GM20000 (cell line): ENCODE measurements at regions not wholly inside any gene's neighbourhood (a gene's known extent, or its start where the extent isn't known, plus 50 kb on each side); places are given as distances from the start of the nearest gene placed in this dataset.

ENCODE experiments used
- DNase-seq: peaks from one replicate; pipeline ENCODE4 v3.0.0; 2012; ENCODE audit warnings: low spot score
- CTCF ChIP-seq: IDR thresholded peaks from 2 replicates; pipeline ENCODE4 v1.5.1; 2012; ENCODE audit warnings: mild to moderate bottlenecking, control low read depth; ENCODE audit errors: extremely low read depth, missing control alignments

GRCh38 chr2:7613831-7614230, 696.6 kb downstream of the RNF144A start:
- DNase-seq: no peak
- no peak for TF ChIP-seq CTCF

GRCh38 chr2:7618031-7618430, 700.8 kb downstream of the RNF144A start:
- TF ChIP-seq CTCF: no peak
- no peak for DNase-seq

GRCh38 chr2:7619203-7619970, 702.2 kb downstream of the RNF144A start:
- no peak for DNase-seq
- TF ChIP-seq CTCF: no peak

- DNase-seq: no peak
- no peak for TF ChIP-seq CTCF
Measured at GRCh38 chr2:7620255-7620654, 703.0 kb downstream of the RNF144A start.

DNA sequence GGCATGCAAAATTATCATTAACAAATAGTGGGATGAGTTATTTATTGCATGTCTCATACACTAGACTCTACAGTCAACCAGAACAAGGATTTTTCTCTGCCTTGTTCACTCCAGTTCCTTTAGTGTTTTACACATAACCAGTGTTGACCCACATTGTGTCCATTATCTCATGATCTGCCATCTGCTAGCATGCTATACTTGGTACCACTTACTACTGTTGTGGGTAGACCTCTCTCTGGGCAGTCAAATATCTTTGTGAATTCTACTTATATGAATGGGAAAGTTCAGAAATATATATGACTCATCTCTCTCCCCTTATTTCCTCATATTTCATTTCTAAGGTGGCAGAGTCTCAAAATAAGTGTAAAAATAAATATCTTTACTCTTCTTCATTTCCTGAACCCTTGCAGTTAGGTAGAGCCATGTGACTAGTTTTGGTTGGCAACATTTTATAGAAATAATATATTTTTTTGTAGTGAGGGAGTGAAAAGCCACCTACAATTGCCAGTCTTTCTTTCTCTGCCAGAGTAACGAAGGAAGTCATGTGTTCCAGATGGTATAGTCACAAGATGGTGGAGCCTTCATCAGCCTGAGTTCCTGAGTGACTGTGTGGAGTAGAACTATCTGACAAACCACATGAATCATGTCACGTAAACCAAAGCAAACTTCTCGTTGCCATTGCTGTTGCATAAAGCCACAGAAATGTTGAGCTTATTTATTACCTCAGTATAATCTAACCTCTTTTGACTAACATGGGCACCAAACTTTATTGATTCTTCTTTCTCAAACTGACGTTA, 704.0 kb downstream of the RNF144A start:
- no peak for TF ChIP-seq CTCF
- DNase-seq: no peak

- DNase-seq: peak; percentile 24
Measured at GRCh38 chr2:7625392-7626138, 708.4 kb downstream of the RNF144A start.

More at GRCh38 chr2:7625392-7626138, 708.4 kb downstream of the RNF144A start:
- TF ChIP-seq CTCF: no peak
